ENCODE measurements at regions not wholly inside any gene's neighbourhood (a gene's known extent, or its start where the extent isn't known, plus 50 kb on each side); places are given as distances from the start of the nearest gene placed in this dataset.
"Not testable (repeated sequence)": the region's sequence is repeated elsewhere in the genome, so short reads cannot be mapped to it uniquely, and the experiment has no call there.

DNA sequence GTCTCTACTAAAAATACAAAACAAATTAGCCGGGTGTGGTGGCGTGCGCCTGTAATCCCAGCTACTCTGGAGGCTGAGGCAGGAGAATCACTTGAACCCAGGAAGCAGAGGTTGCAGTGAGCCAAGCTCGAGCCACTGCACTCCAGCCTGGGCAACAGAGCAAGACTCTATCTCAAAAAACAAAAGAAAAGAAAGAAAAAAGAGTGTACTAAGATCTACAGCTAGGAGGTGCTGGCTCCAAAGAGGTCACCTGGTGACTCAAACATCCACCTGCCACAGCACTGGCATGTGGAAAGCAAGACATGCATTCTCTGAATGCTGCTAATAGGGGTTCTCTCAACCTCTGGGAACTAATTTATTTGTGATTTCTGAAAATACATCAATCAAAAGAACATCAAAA, 167.5 kb upstream of the MARCKS start:
- TF ChIP-seq, protein P1, sequence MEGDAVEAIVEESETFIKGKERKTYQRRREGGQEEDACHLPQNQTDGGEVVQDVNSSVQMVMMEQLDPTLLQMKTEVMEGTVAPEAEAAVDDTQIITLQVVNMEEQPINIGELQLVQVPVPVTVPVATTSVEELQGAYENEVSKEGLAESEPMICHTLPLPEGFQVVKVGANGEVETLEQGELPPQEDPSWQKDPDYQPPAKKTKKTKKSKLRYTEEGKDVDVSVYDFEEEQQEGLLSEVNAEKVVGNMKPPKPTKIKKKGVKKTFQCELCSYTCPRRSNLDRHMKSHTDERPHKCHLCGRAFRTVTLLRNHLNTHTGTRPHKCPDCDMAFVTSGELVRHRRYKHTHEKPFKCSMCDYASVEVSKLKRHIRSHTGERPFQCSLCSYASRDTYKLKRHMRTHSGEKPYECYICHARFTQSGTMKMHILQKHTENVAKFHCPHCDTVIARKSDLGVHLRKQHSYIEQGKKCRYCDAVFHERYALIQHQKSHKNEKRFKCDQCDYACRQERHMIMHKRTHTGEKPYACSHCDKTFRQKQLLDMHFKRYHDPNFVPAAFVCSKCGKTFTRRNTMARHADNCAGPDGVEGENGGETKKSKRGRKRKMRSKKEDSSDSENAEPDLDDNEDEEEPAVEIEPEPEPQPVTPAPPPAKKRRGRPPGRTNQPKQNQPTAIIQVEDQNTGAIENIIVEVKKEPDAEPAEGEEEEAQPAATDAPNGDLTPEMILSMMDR (IDR thresholded peaks at IDR 0.05; ENCODE audit: low read length) = peak; percentile 26; the same call in 1 of the 2 replicates
- TF ChIP-seq EZH2 (IDR thresholded peaks at IDR 0.05; ENCODE audit: borderline replicate concordance, low read length) = not testable (repeated sequence)
